Kidney (tissue), 13 donors: ENCODE measurements at regions not wholly inside any gene's neighbourhood (a gene's known extent, or its start where the extent isn't known, plus 50 kb on each side); places are given as distances from the start of the nearest gene placed in this dataset.

ENCODE experiments used
- DNase-seq, 5 donors: peaks; one replicate each; pipeline ENCODE4 v3.0.0-alpha.2; 2013 to 2020
- FAIRE-seq: peaks from 2 replicates; lab custom pipeline; 2012; peaks lifted over from hg19 to GRCh38; lab: Jason Lieb, UNC
- H3K27ac ChIP-seq, 2 donors: one replicate each; pipeline ENCODE4 v1.7.0; 2013; ENCODE audit warnings: low read depth in 2 of 2, low read length in 2 of 2, inconsistent platforms in 1 of 2
- H3K27me3 ChIP-seq: one replicate; pipeline ENCODE4 v1.7.1; 2013; ENCODE audit warnings: low read length, inconsistent platforms; ENCODE audit not compliant: control insufficient read depth, insufficient read depth
- H3K36me3 ChIP-seq, 3 donors: one replicate each; pipeline versions ENCODE4 v1.7.0 to v1.7.1; 2013; ENCODE audit warnings: low read length in 3 of 3, control low read depth in 1 of 3, inconsistent platforms in 1 of 3; ENCODE audit not compliant: insufficient read depth in 3 of 3, control insufficient read depth in 2 of 3
- H3K4me1 ChIP-seq, 3 donors: one replicate each; pipeline versions ENCODE4 v1.7.0 to v1.7.1; 2013; ENCODE audit warnings: low read length in 3 of 3, inconsistent platforms in 1 of 3, low read depth in 1 of 3; ENCODE audit not compliant: control insufficient read depth in 2 of 3, insufficient read depth in 2 of 3
- H3K4me3 ChIP-seq, 3 donors: one replicate each; pipeline versions ENCODE4 v1.7.0 to v1.8.1; 2013; ENCODE audit warnings: low read length in 3 of 3, control low read depth in 1 of 3, inconsistent platforms in 1 of 3
- H3K9ac ChIP-seq, 3 donors: one replicate each; pipeline versions ENCODE4 v1.7.0 to v1.7.1; 2013; ENCODE audit warnings: low read length in 3 of 3, control low read depth in 1 of 3, inconsistent platforms in 1 of 3
- H3K9me3 ChIP-seq, 3 donors: one replicate each; pipeline versions ENCODE4 v1.7.0 to v1.7.1; 2013; ENCODE audit warnings: low read length in 3 of 3, control low read depth in 1 of 3, inconsistent platforms in 1 of 3; ENCODE audit not compliant: control insufficient read depth in 2 of 3, insufficient read depth in 1 of 3
- intact Hi-C: fragments of 100-400 bp; cut with DNase I; formaldehyde crosslinking; loops from one replicate; pipeline ENCODE4 v1.11.1; 2022
- TF ChIP-seq, protein P1 (sequence below): IDR thresholded peaks from 3 replicates; pipeline ENCODE4 v1.5.1; 2012; ENCODE audit warnings: mild to moderate bottlenecking, moderate library complexity, borderline replicate concordance; ENCODE audit not compliant: insufficient read depth; ENCODE audit errors: extremely low read depth
- donor health status: control.
- donor health status: control.
- donor health status: control.
- donor health status: control.
- donor health status: control.
- donor health status: DM: yes; HTN: yes; CAD: no.
- donor health status: Normal renal cell carcinoma (clear cell type).

DNA sequence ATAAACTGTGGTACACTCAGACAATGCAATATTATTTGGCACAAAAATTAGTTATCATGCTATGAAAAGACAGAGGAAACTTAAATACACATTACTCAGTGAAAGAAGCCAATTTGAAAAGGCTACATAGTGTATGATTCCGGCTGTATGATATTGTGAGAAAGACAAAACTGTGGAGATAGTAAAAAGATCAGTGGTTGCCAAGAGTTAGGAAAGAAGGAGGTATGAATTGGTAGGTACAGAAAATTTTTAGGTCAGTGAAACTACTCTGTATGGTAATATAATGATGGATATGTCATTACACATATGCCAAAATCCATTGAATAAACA is 458.8 kb upstream of the CBLB start:
- no peak overlapping the region for H3K9ac ChIP-seq
- no peaks in the 10 kb centered on the region for H3K27me3 ChIP-seq
- intact Hi-C loops, result no loop called here
- H3K9me3 ChIP-seq, result no peaks in the 10 kb centered on the region
- DNase-seq (no peak), FAIRE-seq (no peak)
- no peak overlapping the region for H3K27ac ChIP-seq
- H3K4me1 ChIP-seq, result no peaks in the 10 kb centered on the region
- H3K4me3 ChIP-seq, result no peak overlapping the region
- TF ChIP-seq, protein P1, sequence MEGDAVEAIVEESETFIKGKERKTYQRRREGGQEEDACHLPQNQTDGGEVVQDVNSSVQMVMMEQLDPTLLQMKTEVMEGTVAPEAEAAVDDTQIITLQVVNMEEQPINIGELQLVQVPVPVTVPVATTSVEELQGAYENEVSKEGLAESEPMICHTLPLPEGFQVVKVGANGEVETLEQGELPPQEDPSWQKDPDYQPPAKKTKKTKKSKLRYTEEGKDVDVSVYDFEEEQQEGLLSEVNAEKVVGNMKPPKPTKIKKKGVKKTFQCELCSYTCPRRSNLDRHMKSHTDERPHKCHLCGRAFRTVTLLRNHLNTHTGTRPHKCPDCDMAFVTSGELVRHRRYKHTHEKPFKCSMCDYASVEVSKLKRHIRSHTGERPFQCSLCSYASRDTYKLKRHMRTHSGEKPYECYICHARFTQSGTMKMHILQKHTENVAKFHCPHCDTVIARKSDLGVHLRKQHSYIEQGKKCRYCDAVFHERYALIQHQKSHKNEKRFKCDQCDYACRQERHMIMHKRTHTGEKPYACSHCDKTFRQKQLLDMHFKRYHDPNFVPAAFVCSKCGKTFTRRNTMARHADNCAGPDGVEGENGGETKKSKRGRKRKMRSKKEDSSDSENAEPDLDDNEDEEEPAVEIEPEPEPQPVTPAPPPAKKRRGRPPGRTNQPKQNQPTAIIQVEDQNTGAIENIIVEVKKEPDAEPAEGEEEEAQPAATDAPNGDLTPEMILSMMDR, result no peak
- H3K36me3 ChIP-seq, result no peaks in the 10 kb centered on the region

DNA sequence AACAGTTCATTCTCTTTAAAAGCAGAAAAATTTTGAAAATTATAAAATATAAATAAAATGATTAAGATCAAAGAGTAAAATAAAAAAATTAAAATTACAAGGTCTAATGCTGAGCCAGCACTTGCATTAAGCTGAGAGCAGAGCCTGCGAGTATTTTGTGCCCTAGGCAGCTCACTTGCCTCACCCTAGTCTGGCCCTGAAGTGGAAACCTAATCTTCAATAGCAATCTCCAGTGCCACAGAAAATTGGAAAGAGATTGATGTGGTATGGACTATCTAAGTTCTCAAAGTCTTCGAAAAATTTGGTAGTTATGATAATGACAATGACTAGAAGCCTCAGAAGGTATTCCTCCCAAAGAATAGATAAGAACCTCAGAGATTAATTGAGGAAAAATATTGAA is 459.4 kb upstream of the CBLB start:
- Histone ChIP-seq H3K27ac (no peak overlapping the region), H3K9ac (no peak overlapping the region), H3K4me1 (no peaks in the 10 kb centered on the region), H3K9me3 (no peaks in the 10 kb centered on the region), H3K36me3 (no peaks in the 10 kb centered on the region), H3K4me3 (no peak overlapping the region), H3K27me3 (no peaks in the 10 kb centered on the region)
- intact Hi-C loops, result no loop called here
- DNase-seq (no peak), FAIRE-seq (no peak)
- TF ChIP-seq, protein P1, result no peak

DNA sequence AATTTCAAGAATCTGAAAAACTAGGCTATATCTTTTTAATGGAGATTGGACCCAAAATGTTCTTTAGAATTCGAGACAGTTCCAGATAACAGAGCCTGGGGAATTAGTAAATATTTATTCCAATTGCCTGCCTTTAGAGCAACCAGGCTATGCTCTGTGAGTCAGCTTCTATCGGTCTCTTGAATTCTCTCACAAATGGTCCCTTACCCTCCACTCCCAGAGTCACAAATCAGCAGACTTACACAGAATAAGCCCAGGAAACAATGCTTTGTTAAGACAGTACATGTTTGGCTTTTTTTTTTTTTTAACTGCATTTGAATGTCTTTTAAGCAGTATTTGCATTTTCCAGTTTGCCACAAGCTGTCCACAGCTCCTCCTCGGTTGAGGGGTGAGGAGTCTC is 460.7 kb upstream of the CBLB start:
- no peaks in the 10 kb centered on the region for H3K36me3 ChIP-seq
- intact Hi-C loops, result no loop called here
- no peak overlapping the region for H3K9ac ChIP-seq
- H3K27ac ChIP-seq, result no peak overlapping the region
- TF ChIP-seq, protein P1, result no peak
- no peaks in the 10 kb centered on the region for H3K4me1 ChIP-seq
- H3K4me3 ChIP-seq, result no peak overlapping the region
- FAIRE-seq (no peak), DNase-seq (no peak)
- no peaks in the 10 kb centered on the region for H3K27me3 ChIP-seq
- H3K9me3 ChIP-seq, result no peaks in the 10 kb centered on the region

DNA sequence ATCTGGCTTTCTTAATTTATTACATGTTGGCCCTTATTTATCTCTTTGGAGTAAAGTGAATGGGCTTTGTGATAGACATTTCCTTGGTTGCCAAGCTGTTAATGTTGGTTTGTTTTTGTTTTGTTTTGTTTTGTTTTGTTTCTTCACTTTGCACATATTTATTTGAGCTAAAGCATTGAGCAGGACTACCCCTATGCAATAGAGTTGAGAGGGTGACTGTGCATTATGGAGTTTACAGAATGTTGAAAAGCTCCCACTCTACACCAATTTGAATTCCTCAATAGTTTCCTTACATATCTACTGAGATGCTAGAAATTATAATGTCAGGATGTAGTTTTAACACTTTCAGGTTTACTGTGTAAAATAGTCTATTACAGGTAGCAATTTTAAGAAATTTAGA is 462.8 kb upstream of the CBLB start:
- Histone ChIP-seq H3K27ac (no peak overlapping the region), H3K36me3 (no peaks in the 10 kb centered on the region), H3K27me3 (no peaks in the 10 kb centered on the region), H3K9ac (no peak overlapping the region), H3K4me3 (no peak overlapping the region), H3K9me3 (no peaks in the 10 kb centered on the region), H3K4me1 (no peaks in the 10 kb centered on the region)
- no peak for DNase-seq
- no peak for FAIRE-seq
- TF ChIP-seq, protein P1, result no peak
- intact Hi-C loops, result no loop called here
